K562 (cell line): ENCODE measurements at regions not wholly inside any gene's neighbourhood (a gene's known extent, or its start where the extent isn't known, plus 50 kb on each side); places are given as distances from the start of the nearest gene placed in this dataset.
"Not testable (repeated sequence)": the region's sequence is repeated elsewhere in the genome, so short reads cannot be mapped to it uniquely, and the experiment has no call there.

Experiments
- ATAC-seq: fragments of 200-7000 bp; cut with Tn5 transposase; 3 replicates; pipeline ENCODE4 v1.9.1; 2020; ENCODE audit warnings: moderate library complexity
- BruUV-seq: library from RNA; stranded (reverse); fragments of 400-500 nt; replicated peaks from 2 replicates; lab custom pipeline; 2021; lab: Mats Ljungman, UMichigan
- CTCF ChIA-PET: fragments of 300-600 bp; formaldehyde crosslinking; extraction: SDS; loops from one replicate; lab custom pipeline; 2021; ENCODE audit warnings: low intra/inter-chr PET ratio; lab: Yijun Ruan, JAX
- POLR2A ChIA-PET: fragments of 300-600, 350-650 bp; sonication (Branson Sonifier 250); formaldehyde crosslinking; extraction: SDS; loops from one replicate; lab custom pipeline; 2021; ENCODE audit warnings: antibody characterized with exemption, inconsistent platforms; lab: Yijun Ruan, JAX
- DNase-seq, 4 experiments: peaks; one replicate each; pipeline versions ENCODE4 v3.0.0 to v3.0.0-alpha.2; 2011 to 2018; ENCODE audit warnings: low spot score in 3 of 4, mixed read lengths in 3 of 4; ENCODE audit errors: extremely low read depth in 1 of 4
- FAIRE-seq: peaks from 2 replicates; lab custom pipeline; 2011; peaks lifted over from hg19 to GRCh38; lab: Jason Lieb, UNC
- H2AFZ ChIP-seq: 2 replicates; pipeline ENCODE4 v1.6.0; 2011; ENCODE audit warnings: low read depth, low read length, control low read depth, inconsistent platforms
- H3K27ac ChIP-seq: fragments of 200-600 bp; 3 replicates; pipeline ENCODE4 v1.8.0; 2011; ENCODE audit warnings: low read depth, mild to moderate bottlenecking, control low read depth, inconsistent platforms, low read length, moderate library complexity, mixed read lengths; ENCODE audit errors: extremely low read depth
- H3K27me3 ChIP-seq, 2 experiments: fragments of 300-600 bp in 1 of 2; 2 replicates in 1 of 2; 3 replicates in 1 of 2; pipeline versions ENCODE4 v1.6.0 to v1.8.0; 2011; ENCODE audit warnings: inconsistent platforms in 2 of 2, low read length in 2 of 2, mild to moderate bottlenecking in 1 of 2, mixed read lengths in 1 of 2, moderate library complexity in 1 of 2; ENCODE audit not compliant: control insufficient read depth in 2 of 2, insufficient read depth in 2 of 2
- H3K36me3 ChIP-seq: fragments of 300-600 bp; 3 replicates; pipeline ENCODE4 v1.8.0; 2011; ENCODE audit warnings: mild to moderate bottlenecking, low read length, inconsistent platforms; ENCODE audit not compliant: control insufficient read depth, insufficient read depth
- H3K4me1 ChIP-seq, 2 experiments: fragments of 200-600 bp in 1 of 2; replicated peaks in 1 of 2; 2 replicates in 1 of 2; 3 replicates in 1 of 2; pipeline versions ENCODE4 v1.5.1 to v1.8.0; 2011; ENCODE audit warnings: inconsistent platforms in 2 of 2, low read length in 2 of 2, mild to moderate bottlenecking in 1 of 2, mixed read lengths in 1 of 2, moderate library complexity in 1 of 2; ENCODE audit not compliant: control insufficient read depth in 2 of 2, insufficient read depth in 2 of 2
- H3K4me2 ChIP-seq: 2 replicates; pipeline ENCODE4 v1.6.1; 2011; ENCODE audit warnings: low read length, control low read depth, inconsistent platforms, mixed read lengths; ENCODE audit not compliant: insufficient read depth
- H3K4me3 ChIP-seq: fragments of 200-600 bp; sonication (generic), shearing (Covaris generic); 2 replicates; pipeline ENCODE4 v1.5.1; 2016; ENCODE audit warnings: control low read depth, inconsistent platforms
- H3K79me2 ChIP-seq: fragments of 200-600 bp; 3 replicates; pipeline ENCODE4 v1.8.0; 2011; ENCODE audit warnings: low read length, inconsistent platforms; ENCODE audit not compliant: control insufficient read depth, insufficient read depth
- H3K9ac ChIP-seq, 2 experiments: 2 replicates each; pipeline versions ENCODE4 v1.6.0 to v1.6.1; 2011; ENCODE audit warnings: low read depth in 2 of 2, low read length in 2 of 2, control low read depth in 1 of 2, inconsistent platforms in 1 of 2, mild to moderate bottlenecking in 1 of 2, mixed read lengths in 1 of 2; ENCODE audit not compliant: insufficient read depth in 1 of 2
- H3K9me1 ChIP-seq: one replicate; pipeline ENCODE4 v1.6.0; 2011; ENCODE audit warnings: inconsistent platforms, mild to moderate bottlenecking, low read length, moderate library complexity; ENCODE audit not compliant: control insufficient read depth, insufficient read depth
- H3K9me3 ChIP-seq: replicated peaks from 2 replicates; pipeline ENCODE4 v1.5.1; 2011; ENCODE audit warnings: low read depth, low read length, inconsistent platforms; ENCODE audit not compliant: control insufficient read depth, insufficient read depth
- H4K20me1 ChIP-seq: replicated peaks from 2 replicates; pipeline ENCODE4 v1.6.1; 2011; ENCODE audit warnings: low read length, inconsistent platforms, mixed read lengths; ENCODE audit not compliant: control insufficient read depth, insufficient read depth
- FOXA3 ChIP-seq, 2 experiments: fragments of 450-650 bp in 1 of 2; sonication (generic) in 1 of 2; formaldehyde crosslinking; IDR thresholded peaks in 1 of 2; conservative IDR thresholded peaks in 1 of 2; 2 replicates each; pipeline versions ENCODE4 v1.4.0 to v1.8.0; 2020 to 2022; ENCODE audit warnings: mild to moderate bottlenecking in 2 of 2, missing genetic modification reagents in 1 of 2
- PCBP1 ChIP-seq: fragments of 200-400 bp; formaldehyde crosslinking; IDR thresholded peaks from 2 replicates; pipeline ENCODE4 v1.6.1; 2018; ENCODE audit warnings: mild to moderate bottlenecking, low read depth, low read length; ENCODE audit not compliant: poor library complexity, severe bottlenecking
- RAD21 ChIP-seq, 2 experiments: fragments of 250-450 bp in 1 of 2; fragments of 450-650 bp in 1 of 2; sonication (Bioruptor Pico) in 1 of 2; formaldehyde crosslinking in 1 of 2; IDR thresholded peaks in 1 of 2; conservative IDR thresholded peaks in 1 of 2; 2 replicates each; pipeline versions ENCODE4 v1.4.0 to v1.8.0; 2020 to 2022; ENCODE audit warnings: mild to moderate bottlenecking in 2 of 2, moderate library complexity in 1 of 2
- SRSF7 ChIP-seq: fragments of 200-400 bp; formaldehyde crosslinking; optimal IDR thresholded peaks from 2 replicates; pipeline ENCODE3; 2017; ENCODE audit warnings: mild to moderate bottlenecking, low read depth, low read length
- TEAD2 ChIP-seq: fragments of 450-650 bp; IDR thresholded peaks from 2 replicates; pipeline ENCODE4 v1.6.1; 2016; ENCODE audit warnings: missing genetic modification characterization, control low read depth, missing compliant biosample characterization
- WGBS: fragments of 100-300 bp; shearing (Covaris generic); methylation state at CpG from one replicate; pipeline ENCODE4 v1.1.6; 2016; ENCODE audit warnings: low coverage, mixed read lengths; ENCODE audit not compliant: insufficient coverage; ENCODE audit errors: missing lambda C conversion rate; 5-methylcytosine and 5-hydroxymethylcytosine counted together
- in situ Hi-C: fragments of 300-500 bp; cut with MboI; formaldehyde crosslinking; loops from 4 replicates; pipeline ENCODE4 v1.15.0; 2018; ENCODE audit warnings: inconsistent platforms, mixed read lengths
- intact Hi-C: fragments of 100-400 bp; cut with micrococcal nuclease; formaldehyde crosslinking; loops from 2 replicates; pipeline ENCODE4 v1.14.2; 2022

- no peak for TF ChIP-seq TEAD2
- TF ChIP-seq RAD21 (CRISPR knock-in tag; conservative IDR thresholded peaks at IDR 0.05 in 1 of 2, IDR thresholded peaks at IDR 0.05 in 1 of 2), result peak; percentile 16 to 61; a peak in 2 of 4 replicates
- no peak for TF ChIP-seq SRSF7
- no peak for TF ChIP-seq PCBP1
- TF ChIP-seq, all 486 proteins: peak for 2
These were observed 123.9 kb downstream of the ZMAT3 start (continued) for GRCh38 chr3:178947738-178948137.

GRCh38 chr3:178942261-178942660 is 129.3 kb downstream of the ZMAT3 start:
- H4K20me1 ChIP-seq, H3K36me3 ChIP-seq, H3K79me2 ChIP-seq, H3K9me1 ChIP-seq, H3K4me2 ChIP-seq, BruUV-seq, DNase-seq, ATAC-seq, H3K4me1 ChIP-seq, H3K27me3 ChIP-seq, in situ Hi-C loops, H3K4me3 ChIP-seq, H3K9me3 ChIP-seq, CTCF ChIA-PET, H3K27ac ChIP-seq, FAIRE-seq, POLR2A ChIA-PET, intact Hi-C loops, H3K9ac ChIP-seq: not testable (repeated sequence)
- peak in 1 of 2 experiments; percentile 55; a peak in 1 of 4 replicates for TF ChIP-seq FOXA3 (CRISPR knock-in tag; conservative IDR thresholded peaks at IDR 0.05 in 1 of 2, IDR thresholded peaks at IDR 0.05 in 1 of 2)
- peak overlapping the region; percentile 5; the same call in 1 of the 2 replicates for H2AFZ ChIP-seq
- 0% methylated on average over 2 of the region's 3 CpGs for WGBS
